ENCODE measurements at regions not wholly inside any gene's neighbourhood (a gene's known extent, or its start where the extent isn't known, plus 50 kb on each side); places are given as distances from the start of the nearest gene placed in this dataset.
"Not testable (repeated sequence)": the region's sequence is repeated elsewhere in the genome, so short reads cannot be mapped to it uniquely, and the experiment has no call there.

- DNase-seq (ENCODE audit: low spot score) = no peak
These were observed 114.9 kb upstream of the NANOS1 start for GRCh38 chr10:118914629-118915028.

GRCh38 chr10:118915161-118915560, 114.4 kb upstream of the NANOS1 start:
- no peak for DNase-seq (ENCODE audit: low spot score)

- no peak for DNase-seq (ENCODE audit: low spot score)
These were observed 112.7 kb upstream of the NANOS1 start for GRCh38 chr10:118916777-118917176.

DNA sequence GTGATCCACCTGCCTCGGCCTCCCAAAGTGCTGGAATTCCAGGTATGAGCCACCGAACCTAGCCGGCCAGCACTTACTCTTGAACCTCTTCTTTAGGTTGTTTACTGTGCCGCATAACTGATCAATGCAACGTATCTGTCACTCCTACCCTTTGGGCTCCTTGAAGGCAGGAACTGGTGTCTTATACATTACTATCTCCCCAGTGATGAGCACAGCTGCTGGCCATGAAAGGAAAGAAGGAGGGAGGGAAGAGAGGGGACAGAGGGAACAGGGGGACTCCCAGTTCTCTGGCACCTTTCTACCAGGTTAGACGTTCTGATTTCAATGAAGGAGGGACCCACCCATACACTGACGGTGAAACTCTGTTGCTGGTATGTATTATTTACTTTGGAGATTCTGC, 111.8 kb upstream of the NANOS1 start:
- no peak for DNase-seq (ENCODE audit: low spot score)

DNA sequence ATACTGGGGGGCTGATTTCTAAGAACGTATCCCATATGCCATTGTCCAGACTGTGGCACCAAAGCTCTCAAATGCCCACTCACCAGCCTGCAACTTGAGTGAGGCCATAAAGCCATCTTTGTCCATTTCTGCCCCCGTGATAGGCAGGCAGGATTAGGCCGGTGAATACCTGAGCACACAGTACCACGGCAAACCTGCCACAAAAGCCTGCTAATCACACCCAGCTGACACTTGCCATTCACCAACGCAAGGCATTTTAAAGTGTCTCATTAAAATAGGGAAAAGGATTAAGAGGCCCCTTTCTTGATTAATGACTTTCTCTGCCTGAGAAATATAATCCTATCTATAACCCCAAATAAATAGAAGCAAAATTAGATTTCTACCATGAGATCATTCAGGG, 111.4 kb upstream of the NANOS1 start:
- no peak for DNase-seq (ENCODE audit: low spot score)

DNA sequence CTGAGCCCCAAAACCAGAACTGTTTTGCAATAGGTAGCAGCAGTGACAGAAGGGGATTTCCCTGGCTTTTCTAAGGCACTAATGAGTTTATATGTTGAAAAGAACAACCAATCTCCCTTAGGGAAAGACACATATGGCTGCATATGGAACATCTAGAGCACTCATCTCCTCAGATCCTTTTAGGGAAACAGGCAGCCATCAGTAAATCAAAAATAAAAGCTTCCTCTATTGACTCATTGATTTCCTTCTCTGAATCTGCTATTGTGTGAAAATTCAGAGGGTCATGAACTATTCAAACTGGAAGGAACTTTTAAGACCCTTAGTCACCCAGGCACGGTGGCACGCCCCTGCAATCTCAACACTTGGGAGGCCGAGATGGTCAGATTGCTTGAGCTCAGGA, 110.9 kb upstream of the NANOS1 start:
- DNase-seq (ENCODE audit: low spot score) = no peak

DNA sequence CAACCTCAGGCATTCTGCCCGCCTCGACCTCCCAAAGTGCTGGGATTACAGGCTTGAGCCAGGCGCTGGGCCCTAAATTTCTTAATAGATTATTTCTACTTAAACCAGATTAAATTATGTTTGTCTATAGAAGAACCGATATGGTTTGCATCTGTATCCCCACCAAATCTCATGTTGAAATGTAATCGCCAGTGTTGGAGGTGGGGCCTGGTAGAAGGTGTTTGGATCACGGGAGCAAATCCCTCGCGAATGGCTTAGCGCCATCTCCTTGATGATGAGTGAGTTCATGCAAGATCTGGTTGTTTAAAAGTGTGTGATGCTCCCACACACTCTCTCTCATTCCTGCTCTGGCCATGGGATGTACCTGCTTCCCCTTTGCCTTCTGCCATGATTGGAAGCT, 109.3 kb upstream of the NANOS1 start:
- DNase-seq (ENCODE audit: low spot score) = no peak

- no peak for DNase-seq (ENCODE audit: low spot score)
These were observed 107.3 kb upstream of the NANOS1 start for GRCh38 chr10:118922226-118922625.

GRCh38 chr10:118922972-118923371, 106.5 kb upstream of the NANOS1 start:
- DNase-seq (ENCODE audit: low spot score) = no peak

DNA sequence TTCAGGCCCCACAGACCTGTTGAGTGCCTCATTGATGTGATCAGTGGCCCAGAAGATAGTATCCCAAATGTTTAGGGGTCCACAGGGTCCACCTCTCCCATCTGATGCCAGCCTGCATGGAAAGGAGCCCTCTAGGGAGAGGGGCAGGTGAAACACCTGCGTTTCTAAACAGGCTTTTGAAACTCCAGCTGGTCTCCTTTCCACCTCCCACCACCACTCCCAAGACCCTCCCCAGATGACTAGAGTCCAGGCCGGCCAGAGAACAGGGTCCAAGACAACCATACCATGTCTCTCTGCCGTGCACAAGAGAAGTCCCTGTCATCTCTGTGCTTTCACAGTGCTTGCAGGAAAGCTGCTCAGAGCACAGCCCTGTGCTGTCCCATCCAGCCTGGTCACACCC, 105.0 kb upstream of the NANOS1 start:
- DNase-seq (ENCODE audit: low spot score) = no peak

DNA sequence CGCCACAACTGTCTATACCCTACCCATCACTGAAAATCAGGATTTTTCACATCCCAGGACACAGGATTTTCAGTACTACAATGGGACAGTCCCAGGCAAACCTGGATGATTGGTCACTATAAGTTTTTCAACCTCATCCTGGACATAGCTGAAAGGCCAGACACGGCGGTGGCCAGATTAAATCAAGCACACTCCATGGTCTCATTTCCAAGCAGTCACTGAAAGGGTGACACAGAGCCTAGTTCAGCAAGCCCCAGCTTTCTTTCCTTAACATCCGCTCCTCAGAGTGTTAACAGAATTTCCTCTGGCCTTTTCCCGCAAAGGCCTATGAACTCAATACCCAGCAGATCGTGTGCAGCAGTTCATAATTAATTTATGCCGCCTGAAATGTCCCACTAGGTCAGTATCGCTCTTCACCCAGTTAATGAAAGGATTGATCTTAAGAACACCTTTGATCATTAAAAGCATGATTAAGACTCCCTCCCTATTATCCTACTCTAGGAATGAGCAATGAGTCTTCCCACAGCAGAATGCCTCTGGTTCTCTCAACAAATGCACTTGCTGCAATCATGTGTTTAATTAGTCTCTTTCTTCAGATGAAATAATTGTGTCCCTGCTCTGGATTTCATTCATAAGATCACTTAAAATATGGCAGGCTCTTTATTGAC, 104.0 kb upstream of the NANOS1 start:
- no peak for DNase-seq (ENCODE audit: low spot score)

DNA sequence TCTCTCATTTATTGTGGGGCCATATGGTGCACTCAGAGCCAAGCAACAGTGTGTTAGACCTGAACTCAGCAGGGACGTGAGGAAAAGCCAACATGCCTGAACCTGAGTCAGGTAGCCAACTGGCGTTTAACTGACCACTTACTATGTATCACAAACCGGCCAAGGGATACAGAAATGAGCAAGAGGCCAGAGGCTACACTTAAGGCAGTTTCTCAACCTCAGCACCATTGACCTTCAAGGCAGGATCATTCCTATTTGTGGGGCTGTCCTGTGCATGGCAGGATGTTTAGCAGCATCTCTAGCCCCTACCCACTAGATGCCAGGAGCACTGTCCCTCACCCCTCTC, 103.5 kb upstream of the NANOS1 start:
- DNase-seq (ENCODE audit: low spot score) = no peak

GRCh38 chr10:118926441-118926840, 103.1 kb upstream of the NANOS1 start:
- DNase-seq (ENCODE audit: low spot score) = no peak

DNA sequence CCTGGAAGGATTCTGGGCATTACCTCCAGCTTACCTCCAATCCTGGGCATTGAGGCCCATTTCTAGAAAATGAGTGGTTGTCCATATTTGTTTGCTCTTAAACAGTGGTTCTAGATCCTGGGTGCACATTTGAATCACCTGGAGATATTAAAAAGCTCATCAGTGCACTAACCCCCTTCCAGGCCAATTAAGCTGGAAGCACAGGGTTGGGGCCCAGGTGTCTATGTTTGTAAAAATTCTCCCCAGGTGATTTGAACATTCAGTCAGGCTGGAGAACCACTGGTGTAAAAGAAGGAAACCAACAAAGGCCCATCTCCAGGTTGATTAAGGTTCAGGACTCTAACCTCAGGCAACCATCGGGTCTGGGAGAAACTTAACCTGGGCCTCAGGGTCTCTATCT, 102.6 kb upstream of the NANOS1 start:
- DNase-seq (ENCODE audit: low spot score) = no peak

DNA sequence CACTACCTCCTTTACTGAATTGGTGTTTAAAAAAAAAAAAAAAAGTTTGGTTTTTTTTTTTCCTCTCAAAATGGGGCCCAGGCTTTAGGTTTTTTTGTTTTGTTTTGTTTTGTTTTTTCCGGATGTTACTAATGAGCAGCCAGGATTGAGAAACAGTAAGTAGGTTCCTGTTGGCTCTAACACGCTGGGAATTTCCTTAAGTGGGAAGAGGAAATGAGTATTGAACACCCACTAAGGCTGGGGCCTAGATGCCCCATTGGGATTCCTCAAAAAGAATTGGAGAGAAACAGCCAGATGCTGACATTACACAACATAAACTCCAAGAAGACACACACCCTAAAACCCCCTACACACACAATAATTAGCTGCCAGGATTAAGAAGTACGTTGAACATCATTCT, 102.2 kb upstream of the NANOS1 start:
- DNase-seq (ENCODE audit: low spot score) = no peak

- DNase-seq (ENCODE audit: low spot score) = no peak
These were observed 98.9 kb upstream of the NANOS1 start for GRCh38 chr10:118930614-118931013.

DNA sequence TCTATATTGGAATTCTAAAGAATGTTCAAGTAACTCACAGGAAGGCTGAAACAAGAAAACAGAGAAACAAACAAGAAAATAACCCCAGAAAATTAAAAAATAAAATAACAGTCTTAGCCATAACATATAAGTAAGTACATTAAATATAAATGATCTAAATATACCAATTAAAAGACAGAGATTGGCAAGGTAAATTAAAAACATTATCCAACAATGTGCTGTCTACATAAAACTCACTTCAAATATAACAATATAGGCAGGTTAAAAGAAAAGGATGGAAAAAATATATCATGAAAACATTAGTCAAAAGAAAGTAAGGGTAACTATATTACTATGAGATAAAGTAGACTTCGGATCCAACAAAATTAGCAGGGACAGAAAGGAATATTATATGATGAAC, 98.1 kb upstream of the NANOS1 start:
- DNase-seq (ENCODE audit: low spot score) = no peak

GRCh38 chr10:118932154-118932553, 97.4 kb upstream of the NANOS1 start:
- not testable (repeated sequence) for DNase-seq (ENCODE audit: low spot score)

GRCh38 chr10:118937226-118937625, 92.3 kb upstream of the NANOS1 start:
- DNase-seq (ENCODE audit: low spot score) = no peak

DNA sequence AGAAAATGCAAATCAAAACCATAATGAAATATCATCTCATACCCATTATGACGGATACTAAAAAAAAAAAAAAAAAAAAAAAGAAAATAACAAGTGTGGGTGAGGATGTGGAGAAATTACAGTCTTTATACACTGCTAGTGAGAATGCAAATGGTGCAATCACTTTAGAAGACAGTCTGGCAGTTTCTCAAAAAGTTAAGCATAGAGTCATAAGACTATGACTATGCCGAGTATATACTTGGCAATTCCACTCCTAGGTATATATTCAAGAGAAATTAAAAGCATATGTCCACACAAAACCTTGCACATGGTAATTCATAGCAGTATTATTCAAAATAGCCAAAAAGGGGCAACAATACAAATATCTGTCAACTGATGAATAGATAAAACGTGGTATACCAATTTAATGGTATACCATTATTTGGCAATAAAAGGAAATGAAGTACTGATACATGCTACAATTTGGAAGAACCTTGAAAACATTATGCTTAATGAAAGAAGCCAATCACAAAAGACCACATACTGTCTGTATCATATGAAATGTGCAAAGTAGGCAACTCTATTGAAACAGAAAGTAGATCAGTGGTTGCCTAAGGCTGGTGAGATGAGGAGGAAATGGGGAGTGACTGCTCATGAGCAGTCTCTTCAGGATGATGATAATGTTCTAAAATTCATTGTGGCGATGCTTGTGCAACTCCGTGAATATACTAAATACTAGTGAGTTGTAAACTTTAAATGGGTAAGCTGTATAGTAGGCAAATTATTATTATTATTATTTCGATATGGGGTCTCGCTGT, 90.1 kb upstream of the NANOS1 start:
- no peak for DNase-seq (ENCODE audit: low spot score)

DNA sequence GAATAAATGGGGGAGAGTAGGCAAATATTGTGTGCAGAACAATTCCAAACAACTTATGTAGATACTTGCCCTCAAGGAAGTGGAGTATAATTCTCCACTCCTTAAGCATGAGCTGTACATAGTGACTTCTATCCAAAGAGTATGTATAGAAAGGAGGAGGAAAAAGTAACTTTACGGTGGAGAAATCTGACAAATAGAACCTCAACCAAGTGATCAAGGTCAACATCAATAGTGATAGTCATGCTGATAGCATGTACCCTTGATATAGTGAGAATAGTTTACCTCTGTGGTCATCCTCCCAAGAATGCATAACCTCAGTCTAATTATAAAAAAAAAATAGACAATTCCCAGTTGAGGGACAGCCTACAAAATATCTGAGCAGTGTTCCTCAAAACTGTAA, 89.1 kb upstream of the NANOS1 start:
- DNase-seq (ENCODE audit: low spot score) = no peak

DNA sequence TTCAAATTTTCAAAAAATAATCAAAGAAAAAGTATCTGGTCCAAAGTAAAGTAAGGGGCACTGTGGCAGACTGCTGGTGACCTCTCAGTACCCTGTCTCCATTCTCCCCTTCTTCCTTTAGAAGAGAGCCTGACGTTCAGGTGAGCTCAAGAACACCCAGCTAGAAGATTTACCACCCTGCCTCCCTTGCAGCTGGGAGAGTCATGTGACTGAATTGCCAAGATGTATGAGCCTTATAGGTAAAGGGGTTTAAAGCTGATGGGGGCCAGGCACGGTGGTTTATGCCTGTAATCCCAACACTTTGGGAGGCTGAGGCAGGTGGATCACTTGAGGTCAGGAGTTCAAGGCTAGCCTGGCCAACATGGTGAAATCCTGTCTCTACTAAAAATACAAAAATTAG, 86.3 kb upstream of the NANOS1 start:
- no peak for DNase-seq (ENCODE audit: low spot score)

- no peak for DNase-seq (ENCODE audit: low spot score)
These were observed 84.4 kb upstream of the NANOS1 start for GRCh38 chr10:118944959-118945633.
